HCT116 (cell line): ENCODE measurements at regions not wholly inside any gene's neighbourhood (a gene's known extent, or its start where the extent isn't known, plus 50 kb on each side); places are given as distances from the start of the nearest gene placed in this dataset.

Source experiments
- ATAC-seq: fragments of 200-7000 bp; cut with Tn5 transposase; 2 replicates; pipeline ENCODE4 v1.9.1; 2020; ENCODE audit warnings: mild to moderate bottlenecking, moderate library complexity
- BruUV-seq: library from RNA; stranded (reverse); fragments of 400-500 nt; replicated peaks from 2 replicates; lab custom pipeline; 2021; lab: Mats Ljungman, UMichigan
- CTCF ChIA-PET: fragments of 300-600 bp; sonication (Branson Sonifier 250); formaldehyde crosslinking; loops from one replicate; lab custom pipeline; 2021; ENCODE audit warnings: antibody characterized with exemption; lab: Charles Lee
- POLR2A ChIA-PET: fragments of 300-600, 350-600 bp; sonication (Branson Sonifier 250); formaldehyde crosslinking; loops from one replicate; lab custom pipeline; 2021; ENCODE audit warnings: antibody characterized with exemption; lab: Charles Lee
- RAD21 ChIA-PET, 2 experiments: fragments of 300-600 bp; sonication (Branson Sonifier 250); formaldehyde crosslinking; loops; one replicate each; lab custom pipeline; 2023; ENCODE audit warnings: low total read pairs in 2 of 2; ENCODE audit not compliant: uncharacterized antibody in 2 of 2, unreplicated experiment in 2 of 2, low non-redundant PET in 1 of 2; lab: Charles Lee
- DNase-seq: peaks from one replicate; pipeline ENCODE4 v3.0.0-alpha.2; 2010; ENCODE audit warnings: low read depth, low spot score
- H2AFZ ChIP-seq: fragments of 200-600 bp; shearing (Covaris generic), sonication (generic); 2 replicates; pipeline ENCODE4 v1.6.1; 2017; ENCODE audit warnings: low read depth, mixed run types, mixed read lengths, antibody characterized with exemption, low read length; ENCODE audit not compliant: poor library complexity, severe bottlenecking
- H3K27ac ChIP-seq: 2 replicates; pipeline ENCODE4 v1.5.1; 2012; ENCODE audit warnings: low read depth, low read length
- H3K27me3 ChIP-seq: fragments of 200-600 bp; sonication (generic); 2 replicates; pipeline ENCODE4 v1.6.1; 2016; ENCODE audit warnings: mixed run types, low read length, mixed read lengths; ENCODE audit not compliant: insufficient read depth
- H3K36me3 ChIP-seq, 2 experiments: fragments of 200-500 bp in 1 of 2; fragments of 200-600 bp in 1 of 2; sonication (Bioruptor generic) in 1 of 2; sonication (generic) in 1 of 2; 2 replicates each; pipeline versions ENCODE4 v1.5.1 to v1.6.1; 2014 to 2016; ENCODE audit warnings: low read length in 2 of 2, inconsistent platforms in 1 of 2, mixed read lengths in 1 of 2, mixed run types in 1 of 2; ENCODE audit not compliant: insufficient read depth in 2 of 2, control insufficient read depth in 1 of 2
- H3K4me1 ChIP-seq, 2 experiments: fragments of 200-600 bp in 1 of 2; sonication (generic) in 1 of 2; 2 replicates each; pipeline versions ENCODE4 v1.5.1 to v1.6.1; 2012 to 2017; ENCODE audit warnings: low read length in 2 of 2, inconsistent platforms in 1 of 2, mild to moderate bottlenecking in 1 of 2, mixed read lengths in 1 of 2, mixed run types in 1 of 2, moderate library complexity in 1 of 2; ENCODE audit not compliant: insufficient read depth in 2 of 2, control insufficient read depth in 1 of 2
- H3K4me2 ChIP-seq: fragments of 200-600 bp; sonication (generic); 2 replicates; pipeline ENCODE4 v1.6.1; 2017; ENCODE audit warnings: mixed run types, low read length, mixed read lengths
- H3K4me3 ChIP-seq, 2 experiments: fragments of 200-600 bp in 1 of 2; sonication (generic) in 1 of 2; replicated peaks in 1 of 2; 2 replicates each; pipeline ENCODE4 v1.5.1; 2011 to 2016; ENCODE audit warnings: low read length in 2 of 2, control low read depth in 1 of 2, low read depth in 1 of 2, mild to moderate bottlenecking in 1 of 2, mixed read lengths in 1 of 2, mixed run types in 1 of 2
- H3K79me2 ChIP-seq: fragments of 200-600 bp; sonication (generic); 2 replicates; pipeline ENCODE4 v1.6.1; 2017; ENCODE audit warnings: mild to moderate bottlenecking, mixed run types, low read length, moderate library complexity, mixed read lengths; ENCODE audit not compliant: insufficient read depth
- H3K9ac ChIP-seq: fragments of 200-600 bp; sonication (generic); 2 replicates; pipeline ENCODE4 v1.6.1; 2016; ENCODE audit warnings: low read length, mixed read lengths
- H3K9me2 ChIP-seq: fragments of 200-600 bp; sonication (generic), shearing (Covaris generic); 2 replicates; pipeline ENCODE4 v1.6.1; 2017; ENCODE audit warnings: mixed run types, mild to moderate bottlenecking, moderate library complexity; ENCODE audit not compliant: insufficient read depth
- H3K9me3 ChIP-seq, 2 experiments: fragments of 200-500 bp in 1 of 2; fragments of 200-600 bp in 1 of 2; sonication (Bioruptor generic) in 1 of 2; sonication (generic) in 1 of 2; 2 replicates each; pipeline ENCODE4 v1.6.1; 2014 to 2017; ENCODE audit warnings: low read length in 2 of 2, mixed read lengths in 2 of 2, inconsistent platforms in 1 of 2, low read depth in 1 of 2, mild to moderate bottlenecking in 1 of 2, mixed run types in 1 of 2, moderate library complexity in 1 of 2; ENCODE audit not compliant: control insufficient read depth in 1 of 2, insufficient read depth in 1 of 2
- H4K20me1 ChIP-seq: fragments of 200-600 bp; sonication (generic), shearing (Covaris generic); 2 replicates; pipeline ENCODE4 v1.6.1; 2017; ENCODE audit warnings: mixed run types, mild to moderate bottlenecking, moderate library complexity; ENCODE audit not compliant: insufficient read depth
- ATF3 ChIP-seq: IDR thresholded peaks from 2 replicates; pipeline ENCODE4 v1.6.1; 2012
- CBX3 ChIP-seq: IDR thresholded peaks from 2 replicates; pipeline ENCODE4 v1.6.1; 2012; ENCODE audit warnings: low read depth
- CEBPB ChIP-seq: IDR thresholded peaks from 2 replicates; pipeline ENCODE4 v1.6.1; 2012; ENCODE audit warnings: low read depth
- CTCF ChIP-seq, 3 experiments: fragments of 200-600 bp in 1 of 3; sonication (generic) in 1 of 3; IDR thresholded peaks in 2 of 3; conservative IDR thresholded peaks in 1 of 3; 2 replicates each; pipeline ENCODE4 v1.5.1; 2012 to 2017; ENCODE audit warnings: low read depth in 2 of 3, low read length in 2 of 3, antibody characterized with exemption in 1 of 3, borderline replicate concordance in 1 of 3, control low read depth in 1 of 3, mild to moderate bottlenecking in 1 of 3, mixed read lengths in 1 of 3, mixed run types in 1 of 3, moderate library complexity in 1 of 3; ENCODE audit not compliant: insufficient read depth in 1 of 3
- EGR1 ChIP-seq: IDR thresholded peaks from 2 replicates; pipeline ENCODE4 v1.6.1; 2012; ENCODE audit warnings: low read depth
- ELF1 ChIP-seq: IDR thresholded peaks from 2 replicates; pipeline ENCODE4 v1.6.1; 2012; ENCODE audit warnings: low read depth, borderline replicate concordance
- EZH2phosphoT487 ChIP-seq: fragments of 200-600 bp; IDR thresholded peaks from 2 replicates; pipeline ENCODE4 v1.6.1; 2018; ENCODE audit warnings: antibody characterized with exemption, borderline replicate concordance
- FOSL1 ChIP-seq: IDR thresholded peaks from 2 replicates; pipeline ENCODE4 v1.6.1; 2012; ENCODE audit warnings: low read depth
- JUND ChIP-seq: IDR thresholded peaks from 2 replicates; pipeline ENCODE4 v1.6.1; 2012
- POLR2A ChIP-seq: IDR thresholded peaks from 2 replicates; pipeline ENCODE4 v1.7.0; 2011; ENCODE audit warnings: borderline replicate concordance; ENCODE audit not compliant: insufficient read depth, insufficient read length; ENCODE audit errors: extremely low read depth
- SIN3A ChIP-seq: IDR thresholded peaks from 2 replicates; pipeline ENCODE4 v1.6.1; 2012; ENCODE audit warnings: low read depth
- TCF7L2 ChIP-seq: IDR thresholded peaks from 2 replicates; pipeline ENCODE4 v1.7.0; 2011; ENCODE audit warnings: borderline replicate concordance, inconsistent platforms; ENCODE audit not compliant: insufficient read depth, insufficient read length; ENCODE audit errors: extremely low read depth
- YY1 ChIP-seq: IDR thresholded peaks from 2 replicates; pipeline ENCODE4 v1.6.1; 2011; ENCODE audit warnings: low read length, low read depth, moderate library complexity, mild to moderate bottlenecking; ENCODE audit not compliant: insufficient replicate concordance; ENCODE audit errors: extremely low read depth
- ZFX ChIP-seq: fragments of 450-650 bp; IDR thresholded peaks from 2 replicates; pipeline ENCODE4 v1.6.1; 2017
- ZNF274 ChIP-seq: fragments of 200-500 bp; sonication (Bioruptor generic); IDR thresholded peaks from 2 replicates; pipeline ENCODE4 v1.6.1; 2014; ENCODE audit warnings: mild to moderate bottlenecking, low read depth, low read length, inconsistent platforms
- intact Hi-C: fragments of 100-400 bp; cut with micrococcal nuclease; formaldehyde crosslinking; loops from 2 replicates; pipeline ENCODE4 v1.10.0; 2022
- TF ChIP-seq, protein P1 (sequence below): IDR thresholded peaks from 2 replicates; pipeline ENCODE4 v1.6.1; 2012
- TF ChIP-seq, protein P2 (sequence below): IDR thresholded peaks from 2 replicates; pipeline ENCODE4 v1.6.1; 2012; ENCODE audit warnings: low read depth

- TF ChIP-seq SIN3A, result no peak
- no peak for TF ChIP-seq EGR1
- TF ChIP-seq YY1, result no peak
- no peak for TF ChIP-seq CBX3
- no peak for TF ChIP-seq POLR2A
- no peak for TF ChIP-seq CTCF (IDR thresholded peaks at IDR 0.05 in 2 of 3, conservative IDR thresholded peaks at IDR 0.05 in 1 of 3; ENCODE audit: borderline replicate concordance in 1 of 3, insufficient read depth in 1 of 3, low read depth in 2 of 3, low read length in 2 of 3)
- TF ChIP-seq EZH2phosphoT487, result no peak
These were observed 1700.1 kb upstream of the PRR20A start (continued) for GRCh38 chr13:55440465-55441085.

- RAD21 ChIA-PET, result no interaction called here
- CTCF ChIA-PET, result no interaction called here
- no peak for ATAC-seq
- TF ChIP-seq EZH2phosphoT487 (no peak), JUND (no peak), ATF3 (no peak), YY1 (no peak), CEBPB (no peak), CTCF (IDR thresholded peaks at IDR 0.05 in 2 of 3, conservative IDR thresholded peaks at IDR 0.05 in 1 of 3; ENCODE audit: borderline replicate concordance in 1 of 3, insufficient read depth in 1 of 3, low read depth in 2 of 3, low read length in 2 of 3) (no peak), ZFX (no peak), SIN3A (no peak), TCF7L2 (no peak), ZNF274 (no peak), FOSL1 (no peak), ELF1 (no peak), POLR2A (no peak)
- TF ChIP-seq, protein P1, sequence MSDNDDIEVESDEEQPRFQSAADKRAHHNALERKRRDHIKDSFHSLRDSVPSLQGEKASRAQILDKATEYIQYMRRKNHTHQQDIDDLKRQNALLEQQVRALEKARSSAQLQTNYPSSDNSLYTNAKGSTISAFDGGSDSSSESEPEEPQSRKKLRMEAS, result no peak
- TF ChIP-seq, protein P2, sequence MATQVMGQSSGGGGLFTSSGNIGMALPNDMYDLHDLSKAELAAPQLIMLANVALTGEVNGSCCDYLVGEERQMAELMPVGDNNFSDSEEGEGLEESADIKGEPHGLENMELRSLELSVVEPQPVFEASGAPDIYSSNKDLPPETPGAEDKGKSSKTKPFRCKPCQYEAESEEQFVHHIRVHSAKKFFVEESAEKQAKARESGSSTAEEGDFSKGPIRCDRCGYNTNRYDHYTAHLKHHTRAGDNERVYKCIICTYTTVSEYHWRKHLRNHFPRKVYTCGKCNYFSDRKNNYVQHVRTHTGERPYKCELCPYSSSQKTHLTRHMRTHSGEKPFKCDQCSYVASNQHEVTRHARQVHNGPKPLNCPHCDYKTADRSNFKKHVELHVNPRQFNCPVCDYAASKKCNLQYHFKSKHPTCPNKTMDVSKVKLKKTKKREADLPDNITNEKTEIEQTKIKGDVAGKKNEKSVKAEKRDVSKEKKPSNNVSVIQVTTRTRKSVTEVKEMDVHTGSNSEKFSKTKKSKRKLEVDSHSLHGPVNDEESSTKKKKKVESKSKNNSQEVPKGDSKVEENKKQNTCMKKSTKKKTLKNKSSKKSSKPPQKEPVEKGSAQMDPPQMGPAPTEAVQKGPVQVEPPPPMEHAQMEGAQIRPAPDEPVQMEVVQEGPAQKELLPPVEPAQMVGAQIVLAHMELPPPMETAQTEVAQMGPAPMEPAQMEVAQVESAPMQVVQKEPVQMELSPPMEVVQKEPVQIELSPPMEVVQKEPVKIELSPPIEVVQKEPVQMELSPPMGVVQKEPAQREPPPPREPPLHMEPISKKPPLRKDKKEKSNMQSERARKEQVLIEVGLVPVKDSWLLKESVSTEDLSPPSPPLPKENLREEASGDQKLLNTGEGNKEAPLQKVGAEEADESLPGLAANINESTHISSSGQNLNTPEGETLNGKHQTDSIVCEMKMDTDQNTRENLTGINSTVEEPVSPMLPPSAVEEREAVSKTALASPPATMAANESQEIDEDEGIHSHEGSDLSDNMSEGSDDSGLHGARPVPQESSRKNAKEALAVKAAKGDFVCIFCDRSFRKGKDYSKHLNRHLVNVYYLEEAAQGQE, result no peak
These were observed 1676.5 kb upstream of the PRR20A start for GRCh38 chr13:55464222-55464621.

More at GRCh38 chr13:55464222-55464621, 1676.5 kb upstream of the PRR20A start:
- Histone ChIP-seq H3K4me3 (no peak overlapping the region), H3K27ac (no peak overlapping the region), H3K79me2 (no peaks in the 10 kb centered on the region), H3K9me3 (peaks cover 18 to 34% of the 10 kb centered on the region in 2 experiments; a peak in 3 of 4 replicates), H3K36me3 (no peaks in the 10 kb centered on the region), H2AFZ (no peak overlapping the region), H3K27me3 (no peaks in the 10 kb centered on the region), H3K4me2 (no peak overlapping the region), H3K9ac (no peak overlapping the region), H3K4me1 (no peaks in the 10 kb centered on the region), H3K9me2 (no peaks in the 10 kb centered on the region), H4K20me1 (no peaks in the 10 kb centered on the region)
- DNase-seq, result no peak
- intact Hi-C loops, result no loop called here
- POLR2A ChIA-PET, result no interaction called here
- no TSS peak for BruUV-seq
